Esophagus squamous epithelium (tissue), 4 donors: ENCODE measurements at regions not wholly inside any gene's neighbourhood (a gene's known extent, or its start where the extent isn't known, plus 50 kb on each side); places are given as distances from the start of the nearest gene placed in this dataset.

Experiments used
- POLR2A ChIP-seq, 4 donors: fragments of 450-650 bp; IDR thresholded peaks; one replicate each; pipeline ENCODE4 v1.6.1; 2017; ENCODE audit warnings: antibody characterized with exemption in 4 of 4, mild to moderate bottlenecking in 4 of 4, moderate library complexity in 3 of 4
- TF ChIP-seq, protein P1 (sequence below), 6 experiments: fragments of 450-650 bp in 4 of 6; fragments of 200-600 bp in 2 of 6; sonication (generic) in 2 of 6; IDR thresholded peaks; one replicate each; pipeline ENCODE4 v1.5.1; 2016 to 2019; ENCODE audit warnings: antibody characterized with exemption in 6 of 6, mild to moderate bottlenecking in 4 of 6, moderate library complexity in 4 of 6

DNA sequence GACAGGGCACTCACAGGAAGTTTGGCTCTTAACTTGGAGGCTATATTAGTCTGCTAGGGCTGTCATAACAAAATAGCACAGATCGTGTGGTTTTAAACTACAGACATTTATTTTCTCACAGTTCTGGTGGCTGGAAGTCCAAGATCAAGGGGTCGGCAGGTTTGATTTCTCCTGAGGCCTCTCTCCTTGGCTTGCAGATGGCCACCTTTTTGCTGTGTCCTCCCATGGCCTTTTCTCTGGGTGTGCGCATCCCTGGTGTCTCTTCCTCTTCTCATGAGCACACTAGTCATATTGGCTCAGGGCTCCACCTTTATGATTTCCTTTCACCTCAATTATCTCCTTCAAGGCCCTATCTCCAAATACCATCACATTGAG is 69.3 kb downstream of the FOXB1 start:
- TF ChIP-seq, protein P1, sequence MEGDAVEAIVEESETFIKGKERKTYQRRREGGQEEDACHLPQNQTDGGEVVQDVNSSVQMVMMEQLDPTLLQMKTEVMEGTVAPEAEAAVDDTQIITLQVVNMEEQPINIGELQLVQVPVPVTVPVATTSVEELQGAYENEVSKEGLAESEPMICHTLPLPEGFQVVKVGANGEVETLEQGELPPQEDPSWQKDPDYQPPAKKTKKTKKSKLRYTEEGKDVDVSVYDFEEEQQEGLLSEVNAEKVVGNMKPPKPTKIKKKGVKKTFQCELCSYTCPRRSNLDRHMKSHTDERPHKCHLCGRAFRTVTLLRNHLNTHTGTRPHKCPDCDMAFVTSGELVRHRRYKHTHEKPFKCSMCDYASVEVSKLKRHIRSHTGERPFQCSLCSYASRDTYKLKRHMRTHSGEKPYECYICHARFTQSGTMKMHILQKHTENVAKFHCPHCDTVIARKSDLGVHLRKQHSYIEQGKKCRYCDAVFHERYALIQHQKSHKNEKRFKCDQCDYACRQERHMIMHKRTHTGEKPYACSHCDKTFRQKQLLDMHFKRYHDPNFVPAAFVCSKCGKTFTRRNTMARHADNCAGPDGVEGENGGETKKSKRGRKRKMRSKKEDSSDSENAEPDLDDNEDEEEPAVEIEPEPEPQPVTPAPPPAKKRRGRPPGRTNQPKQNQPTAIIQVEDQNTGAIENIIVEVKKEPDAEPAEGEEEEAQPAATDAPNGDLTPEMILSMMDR (IDR thresholded peaks at IDR 0.05): no peak
- TF ChIP-seq POLR2A (IDR thresholded peaks at IDR 0.05): no peak
